GM19239 (cell line): ENCODE measurements at regions not wholly inside any gene's neighbourhood (a gene's known extent, or its start where the extent isn't known, plus 50 kb on each side); places are given as distances from the start of the nearest gene placed in this dataset.

Source experiments
- DNase-seq: peaks from one replicate; pipeline ENCODE4 v3.0.0; 2011; ENCODE audit warnings: low spot score; ENCODE audit not compliant: insufficient read length
- FAIRE-seq: peaks from 2 replicates; lab custom pipeline; 2011; peaks lifted over from hg19 to GRCh38; lab: Jason Lieb, UNC

DNA sequence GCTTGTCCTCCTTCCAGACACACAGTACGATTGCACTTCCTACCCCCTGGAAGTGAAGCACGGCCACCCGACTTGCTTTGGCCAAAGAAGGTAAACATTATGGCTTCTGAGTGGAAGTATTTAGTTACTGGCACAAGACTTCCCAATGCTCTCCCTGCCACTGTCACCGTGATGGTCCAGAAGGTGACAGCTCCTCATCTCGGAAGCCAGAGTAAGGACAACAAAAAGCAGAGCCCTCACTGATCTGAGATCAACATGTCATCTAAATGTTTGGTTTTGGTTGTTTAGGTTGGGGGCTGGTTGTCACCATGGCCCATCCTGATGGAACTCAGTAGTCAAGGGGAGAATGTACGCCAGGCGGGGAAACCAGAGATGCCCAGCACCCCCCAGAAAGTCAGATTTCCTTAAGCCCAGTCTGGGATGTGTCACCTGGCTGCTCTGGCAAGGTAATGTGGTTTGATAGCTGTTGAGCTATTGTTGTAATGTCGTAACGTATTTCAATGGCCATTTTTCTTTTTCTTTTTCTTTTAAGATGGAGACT is 170.1 kb upstream of the ZNF536 start:
- no peak for DNase-seq
- no peak for FAIRE-seq

DNA sequence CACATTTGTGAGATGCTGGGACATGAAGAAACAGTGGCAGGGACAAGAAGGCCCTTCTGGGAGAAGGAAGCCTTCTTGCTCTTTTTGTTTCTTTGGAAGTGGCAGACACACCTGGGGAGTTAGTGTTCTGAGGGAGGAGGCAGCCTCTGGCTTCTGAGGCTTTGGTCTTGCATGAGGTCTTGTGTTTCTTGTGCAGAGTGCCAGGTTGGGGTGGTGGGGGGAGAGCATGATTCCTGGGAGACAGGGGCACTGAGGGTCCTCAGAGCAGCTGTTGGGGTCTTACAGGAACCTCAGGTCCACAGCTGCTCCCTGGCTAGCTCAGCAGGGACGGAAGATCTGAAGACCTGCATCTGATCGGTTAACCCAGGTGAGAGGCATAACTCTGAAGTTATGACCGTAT is 167.5 kb upstream of the ZNF536 start:
- DNase-seq (no peak), FAIRE-seq (no peak)

- no peak for FAIRE-seq
- DNase-seq, result no peak
Measured at GRCh38 chr19:30206187-30206586, 166.0 kb upstream of the ZNF536 start.

DNA sequence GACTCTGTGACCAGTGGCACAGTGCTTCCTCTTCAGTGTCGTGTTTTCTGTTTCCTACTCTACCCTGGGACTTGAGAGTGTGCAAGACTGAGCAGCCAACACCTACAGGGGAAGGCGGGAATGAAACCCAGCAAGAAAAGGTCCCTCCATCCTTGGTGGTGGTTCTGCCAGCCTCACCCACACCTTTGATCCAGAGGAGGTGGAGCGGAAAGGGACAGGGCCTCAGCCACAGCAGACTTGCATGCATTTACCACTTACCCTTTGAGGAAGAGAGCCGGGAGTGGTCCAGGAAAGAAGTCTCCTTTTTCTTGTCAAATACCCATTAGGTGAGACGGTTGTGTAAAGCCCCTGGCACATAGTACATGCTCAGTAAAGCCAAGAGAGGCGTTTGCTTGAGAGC is 164.8 kb upstream of the ZNF536 start:
- FAIRE-seq (no peak), DNase-seq (no peak)

- no peak for FAIRE-seq
- DNase-seq, result no peak
Measured at GRCh38 chr19:30208436-30209060, 163.6 kb upstream of the ZNF536 start.

DNA sequence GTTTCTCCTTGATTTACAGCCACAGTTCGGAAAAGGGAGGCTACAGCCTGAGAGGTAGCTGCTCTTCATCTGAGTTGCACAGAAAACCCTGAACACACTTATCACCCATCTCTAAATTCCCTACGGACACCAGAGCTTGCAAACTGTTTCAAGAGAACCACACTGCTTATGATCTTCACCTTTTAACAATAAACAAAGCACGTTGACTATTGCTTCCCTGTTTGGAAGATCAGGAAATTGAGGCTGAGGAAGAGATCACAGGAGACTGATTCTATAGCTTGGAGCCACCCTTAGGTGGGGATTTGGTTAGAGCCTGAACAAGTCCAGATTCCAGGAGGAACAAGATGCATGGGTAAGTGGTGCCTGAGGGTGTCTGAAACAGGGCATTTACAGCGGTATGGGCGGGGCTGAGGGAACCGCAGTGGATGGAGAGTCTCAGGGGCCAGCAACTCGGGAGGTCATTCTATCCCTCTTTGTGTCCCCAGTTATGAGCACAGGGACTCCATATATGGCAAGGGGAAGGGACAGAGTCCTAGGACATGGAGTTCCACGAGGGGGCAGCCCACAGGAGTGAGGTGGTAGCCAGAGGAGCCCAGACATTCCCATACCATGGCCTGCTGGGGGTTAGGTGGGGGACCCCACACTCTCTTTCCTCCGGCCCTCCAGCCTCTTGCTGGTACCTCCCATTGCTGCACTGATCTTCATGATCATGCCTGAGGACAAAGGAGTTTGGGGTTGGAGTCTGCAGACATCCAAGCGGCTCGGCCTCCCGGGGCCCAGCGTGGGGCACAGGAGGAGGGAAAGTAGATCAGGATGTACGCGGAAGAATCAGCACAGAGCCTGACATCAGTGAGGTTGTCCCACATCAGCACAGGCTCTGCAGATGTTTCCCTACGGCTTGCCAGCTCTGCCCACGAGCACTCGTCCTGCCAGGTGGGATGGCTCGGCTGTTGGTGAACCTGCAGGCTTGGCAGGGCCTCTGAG is 162.3 kb upstream of the ZNF536 start:
- FAIRE-seq (no peak), DNase-seq (no peak)

- DNase-seq, result no peak
- no peak for FAIRE-seq
Measured at GRCh38 chr19:30212574-30212973, 159.6 kb upstream of the ZNF536 start.

DNA sequence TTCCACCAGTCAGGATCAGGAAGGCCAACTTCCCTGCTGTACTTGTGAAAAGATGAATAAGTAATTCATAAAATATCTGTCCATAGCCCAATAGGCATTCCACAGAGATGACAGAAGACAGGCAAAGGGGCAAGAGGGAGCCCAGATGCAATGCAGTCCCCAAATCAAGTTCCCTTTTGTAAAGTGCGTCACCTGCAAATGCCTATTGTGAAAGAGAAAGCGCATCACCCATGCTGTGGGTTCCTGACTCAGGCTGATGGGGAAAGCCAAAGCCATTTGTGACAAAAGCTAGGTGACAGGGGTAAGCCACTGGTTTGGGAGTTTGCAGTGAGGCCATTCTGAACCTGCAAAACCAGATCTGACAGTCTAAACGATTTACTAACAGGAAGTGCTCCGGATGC is 157.5 kb upstream of the ZNF536 start:
- DNase-seq (no peak), FAIRE-seq (no peak)

DNA sequence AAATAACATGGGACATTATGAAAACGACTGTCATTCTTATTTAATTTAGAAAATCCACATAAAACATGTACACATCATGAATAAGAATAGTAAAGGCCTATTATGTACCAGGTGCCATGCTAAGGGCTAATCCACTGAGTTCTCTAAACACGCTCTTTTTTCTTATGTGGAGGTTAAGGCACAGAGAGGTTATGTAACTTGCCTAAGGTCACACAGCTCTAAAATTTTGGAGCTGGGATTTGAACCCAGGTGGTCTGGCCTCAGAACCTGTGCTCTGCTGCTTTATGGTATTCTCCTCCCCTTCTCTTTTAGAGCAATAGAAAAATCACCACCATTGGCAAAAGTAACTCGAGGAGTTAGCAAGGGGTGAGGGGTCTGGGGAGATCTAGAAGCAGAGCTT is 156.9 kb upstream of the ZNF536 start:
- FAIRE-seq, result no peak
- no peak for DNase-seq

DNA sequence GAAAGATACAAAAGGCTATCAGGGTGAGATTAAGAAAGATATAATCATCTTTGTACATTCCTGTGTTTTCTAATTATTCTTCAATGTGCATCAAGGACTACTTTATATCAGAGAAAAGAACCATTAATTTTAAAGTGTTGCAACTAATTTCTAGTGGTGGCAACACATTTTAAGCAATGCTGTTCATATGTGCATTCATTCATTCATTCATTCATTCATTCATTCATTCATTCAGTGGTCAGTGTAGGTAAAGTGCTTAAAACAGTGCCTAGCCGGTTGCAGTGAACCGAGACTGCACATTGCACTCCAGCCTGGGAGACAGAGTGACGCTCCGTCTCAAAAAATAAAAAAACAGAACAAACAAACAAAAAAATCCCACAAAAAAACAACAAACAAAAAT is 155.7 kb upstream of the ZNF536 start:
- DNase-seq, result no peak
- FAIRE-seq, result no peak

DNA sequence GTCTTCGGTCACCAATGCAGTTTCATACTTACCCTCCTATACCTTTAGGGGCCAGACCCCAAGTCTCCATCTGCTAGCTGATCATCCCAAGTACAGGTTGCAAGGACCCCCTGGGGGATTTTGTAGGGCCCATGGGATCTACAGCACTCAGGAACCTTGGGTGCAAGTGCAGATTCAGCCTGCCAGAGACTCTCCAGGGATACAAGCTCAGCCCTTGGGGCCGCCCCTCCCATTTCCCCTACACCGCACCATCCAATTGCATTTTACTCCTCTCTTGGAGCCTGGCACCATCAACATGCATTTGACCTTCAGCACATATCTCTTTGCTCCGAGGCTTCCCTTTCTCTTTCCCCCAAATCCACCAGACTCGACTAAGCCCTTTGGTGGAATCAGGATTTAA is 154.7 kb upstream of the ZNF536 start:
- FAIRE-seq, result no peak
- DNase-seq, result no peak

DNA sequence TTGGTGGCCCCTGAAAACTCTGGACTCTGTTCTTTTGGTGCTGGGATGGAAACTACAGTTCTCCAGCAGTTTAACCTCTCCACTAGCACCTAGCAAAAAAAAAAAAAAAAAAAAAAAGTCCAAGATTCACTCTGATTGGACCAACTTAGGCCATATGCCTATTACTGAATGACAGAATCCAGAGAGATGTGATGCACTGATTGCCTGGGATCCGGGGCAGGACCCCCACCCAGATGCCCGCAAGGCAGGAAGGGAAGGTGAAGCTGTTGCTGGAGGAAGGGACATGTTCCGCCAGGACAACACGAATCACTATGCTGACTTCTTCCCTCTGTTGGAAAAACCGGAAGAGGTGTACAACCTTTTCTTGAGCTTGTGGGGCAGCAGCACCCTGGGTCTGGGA is 152.5 kb upstream of the ZNF536 start:
- DNase-seq (no peak), FAIRE-seq (no peak)

DNA sequence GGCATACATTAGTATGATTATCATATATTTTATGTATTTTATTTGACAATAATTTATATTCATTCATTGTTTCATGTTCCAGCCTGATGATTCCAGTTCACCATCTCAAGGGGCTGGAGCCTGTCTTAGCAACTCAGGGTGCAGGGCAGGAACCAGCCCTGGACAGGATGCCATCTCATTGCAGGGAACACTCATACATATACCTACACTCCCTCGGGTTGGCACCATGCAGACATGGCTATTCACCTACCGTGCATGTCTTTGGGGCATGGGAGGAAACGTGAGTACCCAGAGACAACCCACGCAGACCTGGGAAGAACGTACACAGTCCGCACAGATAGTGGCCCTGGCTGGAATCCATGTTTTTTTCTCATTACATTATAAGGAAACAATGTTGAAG is 151.0 kb upstream of the ZNF536 start:
- DNase-seq (no peak), FAIRE-seq (no peak)

- FAIRE-seq, result no peak
Measured at GRCh38 chr19:30222428-30222873, 149.7 kb upstream of the ZNF536 start.

GRCh38 chr19:30222992-30223865 is 149.0 kb upstream of the ZNF536 start:
- DNase-seq (no peak), FAIRE-seq (no peak)

More at GRCh38 chr19:30222428-30222873, 149.7 kb upstream of the ZNF536 start:
- DNase-seq, result peak; percentile 46

DNA sequence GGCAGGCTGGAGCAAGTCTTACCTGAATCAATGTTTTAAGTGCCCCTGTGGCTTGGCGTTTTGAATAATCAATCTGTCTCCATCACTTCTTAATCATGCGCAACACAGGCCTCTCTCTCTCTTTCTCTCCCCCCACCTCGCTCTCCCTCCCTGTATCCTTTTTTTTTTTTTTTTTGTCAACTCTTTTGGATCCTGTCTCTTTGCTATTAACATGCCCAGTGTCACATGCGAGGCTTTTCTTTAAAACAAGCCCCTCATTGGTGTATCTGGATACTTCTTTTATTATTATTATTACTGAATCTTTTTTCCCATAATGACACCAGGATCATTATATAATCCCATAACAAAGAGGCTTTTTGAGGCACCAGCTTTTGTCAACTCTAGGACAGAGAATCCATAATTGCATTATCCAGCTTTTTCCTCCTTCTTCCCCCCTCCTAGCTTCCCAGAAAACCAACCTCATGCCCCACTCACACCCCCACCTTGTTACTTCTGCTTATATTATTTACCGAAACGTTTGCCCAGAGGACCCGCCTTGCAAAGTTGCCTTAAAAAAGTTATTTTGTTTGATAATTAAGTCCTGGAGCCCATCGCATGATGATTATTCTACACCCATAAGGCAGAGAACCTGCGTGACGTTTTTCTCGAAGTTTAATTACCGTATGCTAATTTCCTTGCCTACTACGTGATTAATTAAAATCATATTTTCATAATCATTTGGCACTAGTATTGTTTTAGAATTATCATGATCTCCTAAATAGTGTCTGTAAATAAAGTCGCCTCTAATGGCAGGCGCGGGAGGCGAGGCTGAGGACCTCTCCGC is 148.1 kb upstream of the ZNF536 start:
- FAIRE-seq (no peak), DNase-seq (no peak)

DNA sequence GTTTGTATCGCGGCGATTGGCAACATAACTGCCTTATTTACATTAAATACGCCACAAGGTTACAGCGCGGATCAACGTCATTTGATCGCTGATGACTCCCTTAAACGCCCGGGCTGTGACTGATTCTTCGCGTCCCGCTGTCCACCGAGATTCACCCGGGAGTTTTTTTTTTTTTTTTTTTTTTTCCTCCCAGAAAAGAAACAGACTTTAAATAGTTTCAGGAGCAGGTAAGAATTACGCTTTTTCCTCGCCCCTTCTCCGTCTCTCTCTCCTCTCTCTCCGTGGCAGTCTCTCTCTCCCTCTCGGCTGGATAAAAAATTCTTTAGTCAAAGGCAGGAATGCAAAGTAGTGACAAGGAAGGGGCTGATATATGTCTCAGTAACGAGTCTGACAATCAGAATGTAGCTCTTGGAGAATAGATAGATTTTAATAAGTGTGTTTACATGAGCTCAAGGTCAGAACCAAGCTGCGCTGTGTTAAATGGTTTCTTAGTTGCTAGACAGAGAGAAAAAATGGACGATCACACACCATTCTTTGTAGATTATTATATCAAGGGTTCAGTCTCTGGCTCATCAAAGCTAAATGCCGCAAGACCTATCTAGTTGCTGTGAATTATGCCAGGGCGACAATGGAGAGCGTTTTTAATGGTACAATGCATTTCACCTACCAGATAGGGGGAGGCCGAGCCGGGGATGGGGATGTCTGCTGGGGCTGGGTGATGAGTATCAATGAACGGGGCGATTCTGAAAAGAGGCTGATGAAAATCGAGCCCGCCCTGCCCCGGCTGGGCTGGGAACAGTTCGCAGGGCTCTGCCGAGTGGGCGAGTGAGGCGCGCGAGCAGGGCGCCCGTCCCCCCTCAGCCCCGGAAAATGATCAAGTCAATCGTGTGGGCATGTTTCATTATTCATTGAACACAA is 147.2 kb upstream of the ZNF536 start:
- no peak for FAIRE-seq
- peak; percentile 23 for DNase-seq

- no peak for FAIRE-seq
- DNase-seq, result no peak
Measured at GRCh38 chr19:30225676-30226463, 146.3 kb upstream of the ZNF536 start.
